NCI-H2029 treated with DMSO at 0.1 percent for 48 hours (cell line): ENCODE measurements at regions not wholly inside any gene's neighbourhood (a gene's known extent, or its start where the extent isn't known, plus 50 kb on each side); places are given as distances from the start of the nearest gene placed in this dataset.
A peak's percentile ranks its signal among the peaks of the same experiment; 100 is the strongest.
"Not testable (repeated sequence)": the region's sequence is repeated elsewhere in the genome, so short reads cannot be mapped to it uniquely, and the experiment has no call there.

Source experiments
- DNase-seq: peaks from one replicate; lab custom pipeline; 2025; lab: John Stamatoyannopoulos, UW

- DNase-seq = no peak
Measured at GRCh38 chr6:27161115-27161514, 86.4 kb upstream of the PRSS16 start.

DNA sequence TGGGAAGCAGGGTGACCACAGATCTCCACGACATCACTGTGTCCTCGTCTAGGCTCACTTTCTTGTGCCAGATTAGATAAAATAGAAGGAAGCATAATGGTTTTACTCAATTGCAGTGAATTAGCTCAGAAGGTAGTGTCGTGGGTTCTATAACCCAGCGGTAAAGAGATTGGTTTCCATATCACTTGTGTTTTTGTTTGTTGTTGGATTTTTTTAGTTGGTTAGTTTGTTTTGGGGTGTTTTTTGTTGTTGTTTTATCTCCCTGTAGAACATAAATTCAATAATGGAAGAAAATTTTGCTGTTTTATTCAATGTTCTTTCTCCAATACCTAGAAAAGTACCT lies 85.9 kb upstream of the PRSS16 start:
- no peak for DNase-seq

DNA sequence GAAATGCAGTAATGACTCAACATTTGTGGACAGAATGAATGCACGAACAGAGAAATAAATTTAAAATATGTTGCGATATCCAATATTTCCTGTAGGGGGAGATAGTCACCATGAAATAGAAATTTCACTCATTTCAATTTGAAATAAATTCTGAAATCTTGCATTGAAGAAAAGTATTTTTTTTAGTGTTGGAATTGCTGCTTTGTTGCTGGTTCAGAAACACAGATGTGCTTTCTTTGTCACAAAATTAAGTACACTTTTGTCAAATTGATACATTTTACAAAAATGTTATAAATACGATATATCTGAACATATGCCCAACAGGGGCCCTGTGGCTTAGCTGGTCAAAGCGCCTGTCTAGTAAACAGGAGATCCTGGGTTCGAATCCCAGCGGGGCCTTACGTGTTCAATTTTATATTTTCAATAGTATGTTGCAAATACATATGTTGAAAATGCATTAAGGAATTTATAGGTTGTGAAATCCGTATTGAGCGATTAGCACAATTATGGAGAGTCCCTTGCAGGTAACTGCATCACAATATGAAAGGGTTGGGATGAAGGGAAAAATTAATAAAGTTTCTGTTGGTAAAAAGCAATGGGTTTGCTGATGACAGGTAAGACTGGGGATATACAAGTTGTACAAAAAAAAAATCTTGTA lies 85.4 kb upstream of the PRSS16 start:
- DNase-seq = no peak

- no peak for DNase-seq
Measured at GRCh38 chr6:27163834-27164233, 83.7 kb upstream of the PRSS16 start.

- DNase-seq = no peak
Measured at GRCh38 chr6:27168108-27168507, 79.4 kb upstream of the PRSS16 start.

- no peak for DNase-seq
Measured at GRCh38 chr6:27168586-27169443, 78.7 kb upstream of the PRSS16 start.

GRCh38 chr6:27172524-27173231 lies 74.8 kb upstream of the PRSS16 start:
- not testable (repeated sequence) for DNase-seq

DNA sequence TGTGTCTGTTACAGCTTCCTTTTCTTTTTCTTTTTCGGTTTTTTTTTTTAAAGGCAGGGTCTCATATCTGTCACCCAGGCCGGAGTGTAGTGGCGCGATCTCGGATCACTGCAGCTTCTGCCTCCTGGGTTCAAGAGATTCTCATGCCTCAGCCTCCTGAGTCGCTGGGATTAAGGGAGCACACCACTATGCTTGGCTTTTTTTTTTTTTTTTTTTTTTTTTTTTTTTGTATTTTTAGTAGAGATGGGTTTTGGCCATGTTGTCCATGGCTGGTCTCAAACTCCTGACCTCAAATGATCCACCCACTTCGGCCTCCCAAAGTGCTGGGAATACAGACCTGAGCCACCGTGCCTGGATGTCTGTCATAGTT lies 74.3 kb upstream of the PRSS16 start:
- DNase-seq = not testable (repeated sequence)

DNA sequence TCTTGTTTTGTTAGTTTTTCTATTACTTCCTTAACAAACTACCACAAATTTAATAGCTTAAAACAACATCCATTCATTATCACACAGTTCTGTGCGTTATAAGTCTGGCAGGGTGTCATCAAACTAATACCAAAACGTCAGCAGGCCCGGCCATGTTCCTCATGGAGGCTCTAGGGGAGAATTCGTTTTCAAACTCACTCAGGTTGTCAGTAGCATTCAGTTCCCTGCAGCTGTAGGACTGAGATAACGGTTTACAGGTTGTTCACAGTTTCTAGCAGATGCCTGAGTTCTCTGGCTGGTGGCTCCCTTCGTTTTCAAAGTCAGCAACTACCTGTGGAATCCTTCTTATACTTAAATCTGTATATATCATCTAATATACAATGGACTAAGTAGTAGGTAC lies 72.5 kb upstream of the PRSS16 start:
- DNase-seq = no peak

DNA sequence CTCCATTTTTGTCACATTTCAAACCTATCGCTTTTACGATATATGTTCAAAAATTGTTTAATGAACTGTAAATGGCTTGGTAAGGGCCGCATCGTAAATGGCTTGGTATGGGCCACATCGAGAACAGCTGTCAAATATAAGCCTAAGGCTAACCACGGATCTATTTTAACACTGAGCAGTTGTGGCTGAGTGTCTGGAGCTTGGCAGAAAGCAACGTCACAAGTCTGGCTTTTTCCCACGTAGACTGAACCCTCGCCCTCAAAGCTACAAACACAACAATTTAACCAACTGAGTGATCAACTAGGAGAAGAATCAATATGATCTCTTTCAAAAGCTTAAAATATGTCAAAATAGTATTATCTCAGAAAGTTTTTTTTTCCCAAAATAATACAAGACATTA lies 71.4 kb upstream of the PRSS16 start:
- DNase-seq = no peak

- peak; percentile 60 for DNase-seq
Measured at GRCh38 chr6:27176523-27177484, 70.7 kb upstream of the PRSS16 start.

GRCh38 chr6:27177485-27178406 lies 69.8 kb upstream of the PRSS16 start:
- peak; percentile 60 for DNase-seq

DNA sequence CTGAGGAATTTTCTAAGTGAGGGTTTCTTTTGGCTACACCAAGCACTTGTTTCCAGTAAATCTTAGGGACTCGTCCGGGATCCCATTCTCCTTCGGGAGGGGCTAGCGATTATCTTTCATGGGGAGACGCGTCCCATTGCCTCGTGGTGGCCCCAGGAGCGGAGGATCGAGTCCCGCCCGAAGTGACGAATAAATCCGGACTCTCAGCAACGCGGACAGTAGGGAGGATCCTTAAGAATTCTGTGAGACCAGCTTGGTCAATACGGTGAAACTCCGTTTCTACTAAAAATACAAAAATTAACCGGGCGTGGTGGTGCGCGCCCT lies 69.1 kb upstream of the PRSS16 start:
- no peak for DNase-seq

GRCh38 chr6:27178860-27179259 lies 68.6 kb upstream of the PRSS16 start:
- no peak for DNase-seq

- DNase-seq = no peak
Measured at GRCh38 chr6:27183060-27183832, 64.3 kb upstream of the PRSS16 start.

GRCh38 chr6:27187231-27188060 lies 60.1 kb upstream of the PRSS16 start:
- DNase-seq = no peak

GRCh38 chr6:27188061-27188884 lies 59.2 kb upstream of the PRSS16 start:
- no peak for DNase-seq

DNA sequence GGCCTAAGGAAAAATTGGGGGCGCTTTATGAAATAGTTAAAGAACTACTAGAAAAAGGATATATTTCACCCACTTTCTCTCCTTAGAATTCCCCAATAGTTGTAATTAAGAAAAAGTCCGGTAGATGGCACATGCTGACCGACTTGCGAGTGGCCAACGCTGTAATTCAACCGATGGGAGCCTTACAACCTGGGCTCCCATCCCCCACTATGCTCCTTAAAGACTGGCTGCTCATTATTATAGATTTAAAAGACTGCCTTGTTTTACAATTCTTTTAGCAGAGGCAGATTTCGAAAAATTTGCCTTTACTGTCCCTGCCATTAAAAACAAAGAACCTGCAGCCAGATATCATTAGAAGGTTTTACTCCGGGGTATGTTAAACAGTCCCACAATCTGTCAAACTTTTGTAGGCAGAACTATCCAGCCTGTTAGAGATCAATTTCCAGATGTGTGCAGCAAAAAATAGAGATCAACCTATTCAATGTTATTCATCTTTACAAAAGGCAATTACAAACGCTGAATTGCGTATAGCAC lies 58.5 kb upstream of the PRSS16 start:
- DNase-seq = peak; percentile 86
